NB4 (cell line): ENCODE measurements at regions not wholly inside any gene's neighbourhood (a gene's known extent, or its start where the extent isn't known, plus 50 kb on each side); places are given as distances from the start of the nearest gene placed in this dataset.
"Not testable (repeated sequence)": the region's sequence is repeated elsewhere in the genome, so short reads cannot be mapped to it uniquely, and the experiment has no call there.

Experiments used
- DNase-seq: peaks from one replicate; pipeline ENCODE4 v3.0.0; 2010; ENCODE audit warnings: low read depth
- H3K4me3 ChIP-seq: one replicate; pipeline ENCODE4 v1.5.1; 2011; ENCODE audit warnings: mild to moderate bottlenecking, low read depth, low read length, moderate library complexity
- MYC ChIP-seq: IDR thresholded peaks from 2 replicates; pipeline ENCODE4 v1.6.1; 2011; ENCODE audit warnings: low read depth, low read length
- POLR2A ChIP-seq: IDR thresholded peaks from 2 replicates; pipeline ENCODE4 v1.6.1; 2011; ENCODE audit warnings: mild to moderate bottlenecking; ENCODE audit not compliant: insufficient read length; ENCODE audit errors: extremely low read depth
- TF ChIP-seq, protein P1 (sequence below): IDR thresholded peaks from 2 replicates; pipeline ENCODE4 v1.6.1; 2011; ENCODE audit warnings: low read depth, low read length
- TF ChIP-seq, protein P2 (sequence below): IDR thresholded peaks from one replicate; pipeline ENCODE4 v1.5.1; 2012; ENCODE audit warnings: low read depth, low read length

DNA sequence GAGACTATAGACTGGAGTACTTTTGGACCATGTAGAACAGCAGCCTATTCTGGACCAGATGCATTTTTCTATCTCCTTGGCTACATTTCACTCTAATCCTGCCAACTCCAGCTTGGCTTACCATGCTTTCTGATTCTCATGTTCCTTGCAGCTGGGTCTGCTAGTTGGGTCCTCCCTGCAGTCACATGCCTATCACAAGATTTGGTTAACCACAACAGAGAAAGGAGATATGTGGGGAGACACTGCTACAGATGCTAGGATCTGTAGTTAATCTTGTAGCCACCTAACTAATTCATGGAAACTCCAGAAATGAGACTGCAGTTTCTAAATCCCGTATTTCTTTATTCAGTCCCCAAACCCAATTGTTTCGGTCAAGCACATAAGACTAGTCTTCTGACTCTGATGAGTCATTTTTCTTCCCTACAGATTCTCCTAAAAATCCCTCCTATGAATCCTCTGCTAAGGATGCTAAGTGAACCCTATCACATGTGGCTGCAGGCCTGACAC is 410.6 kb downstream of the DAD1 start:
- no peak overlapping the region for H3K4me3 ChIP-seq
- TF ChIP-seq POLR2A (no peak), MYC (no peak)
- TF ChIP-seq, protein P1, sequence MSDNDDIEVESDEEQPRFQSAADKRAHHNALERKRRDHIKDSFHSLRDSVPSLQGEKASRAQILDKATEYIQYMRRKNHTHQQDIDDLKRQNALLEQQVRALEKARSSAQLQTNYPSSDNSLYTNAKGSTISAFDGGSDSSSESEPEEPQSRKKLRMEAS: no peak
- TF ChIP-seq, protein P2, sequence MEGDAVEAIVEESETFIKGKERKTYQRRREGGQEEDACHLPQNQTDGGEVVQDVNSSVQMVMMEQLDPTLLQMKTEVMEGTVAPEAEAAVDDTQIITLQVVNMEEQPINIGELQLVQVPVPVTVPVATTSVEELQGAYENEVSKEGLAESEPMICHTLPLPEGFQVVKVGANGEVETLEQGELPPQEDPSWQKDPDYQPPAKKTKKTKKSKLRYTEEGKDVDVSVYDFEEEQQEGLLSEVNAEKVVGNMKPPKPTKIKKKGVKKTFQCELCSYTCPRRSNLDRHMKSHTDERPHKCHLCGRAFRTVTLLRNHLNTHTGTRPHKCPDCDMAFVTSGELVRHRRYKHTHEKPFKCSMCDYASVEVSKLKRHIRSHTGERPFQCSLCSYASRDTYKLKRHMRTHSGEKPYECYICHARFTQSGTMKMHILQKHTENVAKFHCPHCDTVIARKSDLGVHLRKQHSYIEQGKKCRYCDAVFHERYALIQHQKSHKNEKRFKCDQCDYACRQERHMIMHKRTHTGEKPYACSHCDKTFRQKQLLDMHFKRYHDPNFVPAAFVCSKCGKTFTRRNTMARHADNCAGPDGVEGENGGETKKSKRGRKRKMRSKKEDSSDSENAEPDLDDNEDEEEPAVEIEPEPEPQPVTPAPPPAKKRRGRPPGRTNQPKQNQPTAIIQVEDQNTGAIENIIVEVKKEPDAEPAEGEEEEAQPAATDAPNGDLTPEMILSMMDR: no peak
- no peak for DNase-seq

DNA sequence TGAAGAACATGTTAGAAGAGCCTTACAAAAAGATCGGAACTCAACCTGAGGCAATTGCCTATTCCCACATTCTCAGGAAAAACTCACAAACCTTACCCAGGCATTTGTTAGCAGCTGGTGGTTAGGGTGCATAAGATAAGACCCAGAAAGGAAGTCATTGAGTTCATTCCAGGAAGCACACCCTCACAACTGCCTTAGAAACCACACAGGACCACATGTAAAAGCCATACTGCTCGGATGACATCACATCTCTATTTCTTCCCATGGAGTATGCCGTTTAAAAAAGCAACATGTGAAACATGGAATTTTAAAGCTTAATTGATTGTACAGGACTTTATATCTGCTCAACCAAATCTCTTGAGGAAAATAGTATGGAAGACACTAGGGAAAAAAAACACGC is 411.2 kb downstream of the DAD1 start:
- DNase-seq: peak; percentile 3
- no peak for TF ChIP-seq POLR2A
- no peak for TF ChIP-seq MYC
- TF ChIP-seq, protein P1: no peak
- TF ChIP-seq, protein P2: no peak
- H3K4me3 ChIP-seq: no peak overlapping the region

DNA sequence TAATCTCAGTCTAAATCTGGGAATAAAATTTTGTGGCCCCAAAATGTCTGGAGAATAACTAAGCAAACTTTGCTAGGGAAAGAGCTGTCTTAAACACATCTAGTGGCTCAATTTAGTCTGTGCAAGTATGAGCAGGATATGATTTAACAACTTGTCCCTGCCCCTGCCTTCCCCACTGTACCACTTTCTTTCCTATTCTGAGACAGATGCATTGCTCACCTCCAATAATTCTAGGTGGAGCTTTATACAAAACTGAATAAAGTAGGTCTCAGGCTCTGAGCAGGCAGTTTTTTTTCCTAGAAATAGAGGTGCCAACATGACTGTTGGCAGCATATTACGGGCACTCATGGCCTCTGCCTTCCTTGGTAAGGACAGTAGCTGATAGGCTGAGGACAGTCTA is 412.1 kb downstream of the DAD1 start:
- TF ChIP-seq, protein P1: no peak
- TF ChIP-seq POLR2A: no peak
- no peak for TF ChIP-seq MYC
- TF ChIP-seq, protein P2: no peak
- DNase-seq: no peak
- no peak overlapping the region for H3K4me3 ChIP-seq

DNA sequence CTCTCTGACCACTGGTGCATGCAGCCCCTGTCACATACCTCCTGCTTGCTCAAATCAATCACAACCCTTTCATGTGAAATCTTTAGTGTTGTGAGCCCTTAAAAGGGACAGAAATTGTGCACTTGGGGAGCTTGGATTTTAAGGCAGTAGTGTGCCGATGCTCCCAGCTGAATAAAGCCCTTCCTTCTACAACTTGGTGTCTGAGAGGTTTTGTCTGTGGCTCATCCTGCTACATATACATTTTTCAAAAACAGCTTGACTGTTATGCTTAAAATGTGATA is 413.8 kb downstream of the DAD1 start:
- DNase-seq, H3K4me3 ChIP-seq: not testable (repeated sequence)

DNA sequence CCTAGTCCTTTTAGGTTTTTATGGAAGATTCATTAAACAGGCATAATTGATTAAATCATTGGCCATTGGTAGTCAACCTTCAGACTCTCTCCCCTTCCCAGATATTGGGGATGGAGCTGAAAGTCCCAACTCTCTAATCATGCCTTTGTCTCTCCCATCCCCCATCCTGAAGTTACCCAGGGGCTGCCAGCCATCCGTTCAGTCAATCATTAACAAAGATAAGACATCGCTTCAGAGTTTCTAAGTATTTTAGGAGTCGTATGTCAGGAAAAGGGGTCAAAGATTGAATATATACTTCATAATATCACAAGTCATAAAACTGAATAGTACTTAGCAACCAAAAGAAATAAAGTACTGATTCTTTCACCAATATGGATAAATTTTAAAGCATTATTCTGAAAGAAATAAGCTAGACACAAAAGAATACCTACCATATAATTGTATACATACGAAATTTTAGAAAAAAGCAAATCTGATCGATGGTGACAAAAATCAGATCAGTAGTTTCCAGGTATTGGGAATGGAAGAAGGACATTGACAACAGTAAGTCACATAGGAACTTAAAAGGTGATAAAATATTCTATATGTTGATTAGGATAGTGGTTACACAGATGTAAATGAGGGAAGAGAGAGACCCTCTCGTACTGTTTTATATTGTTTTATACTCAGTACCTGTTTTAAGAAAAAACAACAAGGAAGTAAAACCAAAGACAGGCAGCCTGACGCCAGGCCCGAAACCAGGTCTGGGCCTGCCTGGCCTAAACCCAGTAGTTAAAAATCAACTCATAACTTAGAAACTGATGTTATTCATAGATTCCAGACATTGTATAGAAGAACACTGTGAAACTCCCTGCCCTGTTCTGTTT is 414.4 kb downstream of the DAD1 start:
- no peak overlapping the region for H3K4me3 ChIP-seq
- no peak for DNase-seq
- TF ChIP-seq MYC: no peak
- TF ChIP-seq POLR2A: no peak
- TF ChIP-seq, protein P1: no peak
- TF ChIP-seq, protein P2: no peak

DNA sequence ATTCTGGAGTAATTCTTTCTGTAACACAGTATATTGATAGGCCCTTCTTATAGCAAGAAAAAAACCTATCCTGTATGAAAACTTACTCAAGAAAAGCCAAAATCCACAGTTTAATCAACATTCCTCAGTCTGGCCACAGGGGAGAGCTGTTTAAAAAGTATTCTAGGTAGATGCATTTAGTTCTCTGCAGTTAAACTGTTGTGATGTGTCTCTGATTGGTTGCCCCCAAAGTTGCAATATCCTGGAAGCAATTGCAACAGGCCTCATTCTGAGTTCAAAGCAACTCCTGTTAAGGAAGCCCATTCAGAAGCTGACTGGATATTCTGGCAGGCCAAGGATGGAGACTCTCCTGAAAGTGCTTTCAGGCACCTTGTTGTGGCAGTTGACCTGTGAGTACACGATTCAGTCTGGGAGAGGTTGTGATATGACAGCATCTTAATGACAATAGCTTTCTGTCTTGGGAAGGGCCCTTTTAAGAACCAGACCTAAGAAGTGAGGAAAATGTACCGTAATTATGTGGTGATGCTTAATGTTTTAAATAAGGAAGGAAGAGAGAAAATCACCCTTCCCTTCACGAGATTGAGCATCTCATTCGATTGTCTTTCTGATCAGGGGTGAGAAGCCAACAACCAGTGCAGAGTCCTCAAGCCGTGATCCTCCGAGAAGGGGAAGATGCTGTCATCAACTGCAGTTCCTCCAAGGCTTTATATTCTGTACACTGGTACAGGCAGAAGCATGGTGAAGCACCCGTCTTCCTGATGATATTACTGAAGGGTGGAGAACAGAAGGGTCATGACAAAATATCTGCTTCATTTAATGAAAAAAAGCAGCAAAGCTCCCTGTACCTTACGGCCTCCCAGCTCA is 420.7 kb downstream of the DAD1 start:
- no peak overlapping the region for H3K4me3 ChIP-seq
- TF ChIP-seq MYC (no peak), POLR2A (no peak)
- TF ChIP-seq, protein P1: no peak
- TF ChIP-seq, protein P2: no peak
- DNase-seq: peak; percentile 25
